ENCODE measurements at regions not wholly inside any gene's neighbourhood (a gene's known extent, or its start where the extent isn't known, plus 50 kb on each side); places are given as distances from the start of the nearest gene placed in this dataset.

- Histone ChIP-seq H3K4me1 (ENCODE audit: control insufficient read depth, insufficient read depth, low read length) (no peaks in the 10 kb centered on the region), H4K20me1 (ENCODE audit: control insufficient read depth, insufficient read depth) (no peaks in the 10 kb centered on the region), H3K36me3 (ENCODE audit: control insufficient read depth in 2 of 2, insufficient read depth in 2 of 2, low read length in 1 of 2) (no peaks in the 10 kb centered on the region), H3K27ac (ENCODE audit: control insufficient read depth, insufficient read depth) (no peak overlapping the region), H3K79me2 (ENCODE audit: control insufficient read depth, insufficient read depth, low read length) (no peaks in the 10 kb centered on the region), H3K4me3 (no peak overlapping the region), H3K9me3 (replicated peaks; ENCODE audit: control insufficient read depth, insufficient read depth, low read length) (no peaks in the 10 kb centered on the region), H3K4me2 (ENCODE audit: control insufficient read depth, insufficient read depth) (no peak overlapping the region), H3K9ac (ENCODE audit: control insufficient read depth, insufficient read depth, low read length) (no peak overlapping the region), H3K27me3 (replicated peaks in 1 of 2; ENCODE audit: control insufficient read depth in 2 of 2, insufficient read depth in 2 of 2, low read length in 1 of 2) (no peaks in the 10 kb centered on the region), H2AFZ (ENCODE audit: control insufficient read depth, low read depth, low read length) (no peak overlapping the region)
- CTCF ChIA-PET, result no interaction called here
- TF ChIP-seq HDAC6 (IDR thresholded peaks at IDR 0.05; ENCODE audit: unreplicated experiment), result no peak
- ATAC-seq (no peak), FAIRE-seq (no peak), DNase-seq (ENCODE audit: low read depth, low spot score) (no peak)
- in situ Hi-C loops (cut with MboI) (no loop called here), intact Hi-C loops (cut with micrococcal nuclease; ENCODE audit: unreplicated experiment) (no loop called here)
- POLR2A ChIA-PET, result no interaction called here
- BruUV-seq (replicated peaks), result no TSS peak
- RAD21 ChIA-PET (ENCODE audit: unreplicated experiment), result no interaction called here
- 2% methylated on average over 3 of the region's 3 CpGs for WGBS (ENCODE audit: insufficient coverage, insufficient replicate concordance, low lambda C conversion rate, missing lambda C conversion rate)
- SMC1A ChIA-PET (ENCODE audit: uncharacterized antibody, unreplicated experiment), result interaction anchor here (1.4 kb wide), 1 partner anchor 15 kb away, joined by 3 read pairs; no protein-coding TSS in a partner anchor
These were observed 835.7 kb downstream of the OTOL1 start for GRCh38 chr3:162332344-162332743.

DNA sequence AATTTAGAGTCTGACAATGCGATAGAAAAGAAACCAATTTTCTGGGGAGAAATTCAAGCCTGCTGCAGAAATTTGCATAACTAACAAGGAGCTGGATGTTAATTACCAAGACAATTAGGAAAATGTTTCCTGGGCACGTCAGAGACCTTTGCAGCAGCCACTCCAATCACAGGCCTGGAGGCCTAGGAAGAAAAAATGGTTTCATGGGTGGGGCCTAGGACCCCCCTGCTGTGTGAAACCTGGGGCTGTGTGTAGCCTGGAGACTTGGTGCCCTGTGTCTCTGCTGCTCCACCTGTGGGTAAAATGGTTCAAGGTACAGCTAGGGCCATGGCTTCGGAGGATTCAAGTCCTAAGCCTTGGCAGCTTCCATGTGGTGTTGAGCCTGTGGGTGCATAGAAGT is 837.9 kb downstream of the OTOL1 start:
- TF ChIP-seq CTCF (IDR thresholded peaks at IDR 0.05 in 2 of 3, conservative IDR thresholded peaks at IDR 0.05 in 1 of 3; ENCODE audit: control insufficient read depth in 2 of 3, extremely low read depth in 1 of 3, insufficient read depth in 1 of 3, low read depth in 3 of 3, low read length in 3 of 3) (no peak), ZNF207 (IDR thresholded peaks at IDR 0.05; ENCODE audit: borderline replicate concordance) (no peak), STAT3 (IDR thresholded peaks at IDR 0.05; ENCODE audit: low read depth, low read length) (no peak), MTA2 (IDR thresholded peaks at IDR 0.05; ENCODE audit: low read depth) (no peak), CHD1 (IDR thresholded peaks at IDR 0.05; ENCODE audit: low read depth, low read length) (no peak), FOXK2 (IDR thresholded peaks at IDR 0.05) (no peak)
- Histone ChIP-seq H3K27ac (ENCODE audit: control insufficient read depth, insufficient read depth) (no peak overlapping the region), H3K27me3 (replicated peaks in 1 of 2; ENCODE audit: control insufficient read depth in 2 of 2, insufficient read depth in 2 of 2, low read length in 1 of 2) (no peaks in the 10 kb centered on the region), H3K36me3 (ENCODE audit: control insufficient read depth in 2 of 2, insufficient read depth in 2 of 2, low read length in 1 of 2) (no peaks in the 10 kb centered on the region), H3K4me1 (ENCODE audit: control insufficient read depth, insufficient read depth, low read length) (no peaks in the 10 kb centered on the region), H4K20me1 (ENCODE audit: control insufficient read depth, insufficient read depth) (no peaks in the 10 kb centered on the region), H3K4me3 (no peak overlapping the region), H3K9me3 (replicated peaks; ENCODE audit: control insufficient read depth, insufficient read depth, low read length) (no peaks in the 10 kb centered on the region), H3K9ac (ENCODE audit: control insufficient read depth, insufficient read depth, low read length) (no peak overlapping the region), H3K4me2 (ENCODE audit: control insufficient read depth, insufficient read depth) (no peak overlapping the region), H3K79me2 (ENCODE audit: control insufficient read depth, insufficient read depth, low read length) (no peaks in the 10 kb centered on the region), H2AFZ (ENCODE audit: control insufficient read depth, low read depth, low read length) (no peak overlapping the region)
- DNase-seq (ENCODE audit: low read depth, low spot score) (no peak), FAIRE-seq (no peak), ATAC-seq (no peak)
- intact Hi-C loops (cut with micrococcal nuclease; ENCODE audit: unreplicated experiment), result no loop called here
- ChIA-PET SMC1A (ENCODE audit: uncharacterized antibody, unreplicated experiment) (interaction anchor here (1.1 kb wide), 1 partner anchor 10 kb away, joined by 3 read pairs; no protein-coding TSS in a partner anchor), POLR2A (no interaction called here), CTCF (no interaction called here), RAD21 (ENCODE audit: unreplicated experiment) (no interaction called here)
- in situ Hi-C loops (cut with MboI), result no loop called here
- BruUV-seq (replicated peaks), result no TSS peak
- WGBS (ENCODE audit: insufficient coverage, insufficient replicate concordance, low lambda C conversion rate, missing lambda C conversion rate), result 17% methylated on average over 3 of the region's 3 CpGs
